AG09319 (cell line): ENCODE measurements at regions not wholly inside any gene's neighbourhood (a gene's known extent, or its start where the extent isn't known, plus 50 kb on each side); places are given as distances from the start of the nearest gene placed in this dataset.

Source experiments
- DNase-seq: peaks from one replicate; pipeline ENCODE4 v3.0.0-alpha.2; 2010; ENCODE audit warnings: low read depth; ENCODE audit errors: extremely low read depth
- TF ChIP-seq, protein P1 (sequence below): IDR thresholded peaks from 2 replicates; pipeline ENCODE4 v1.5.1; 2011; ENCODE audit warnings: low read depth, mild to moderate bottlenecking, inconsistent platforms, low read length, moderate library complexity

DNA sequence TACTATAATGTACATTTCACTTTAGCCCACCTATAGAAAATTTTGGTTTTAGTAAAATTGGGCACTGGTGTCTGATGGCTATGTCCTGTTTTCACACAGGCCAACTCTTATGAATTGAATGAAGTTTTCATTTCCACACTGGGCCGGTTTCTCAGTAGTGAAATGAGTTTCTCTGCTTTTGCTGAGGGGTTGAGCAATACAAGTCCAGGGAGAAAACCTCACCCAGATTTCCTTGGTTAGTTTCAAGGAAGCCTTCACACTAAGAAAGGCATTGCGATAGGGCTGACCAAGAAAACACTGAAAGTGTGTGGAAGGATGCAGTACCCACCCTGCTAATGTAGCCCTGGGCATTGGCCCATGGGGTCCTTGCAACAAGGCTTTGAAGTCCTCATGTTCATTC lies 331.5 kb upstream of the CFAP20DC start:
- no peak for DNase-seq

DNA sequence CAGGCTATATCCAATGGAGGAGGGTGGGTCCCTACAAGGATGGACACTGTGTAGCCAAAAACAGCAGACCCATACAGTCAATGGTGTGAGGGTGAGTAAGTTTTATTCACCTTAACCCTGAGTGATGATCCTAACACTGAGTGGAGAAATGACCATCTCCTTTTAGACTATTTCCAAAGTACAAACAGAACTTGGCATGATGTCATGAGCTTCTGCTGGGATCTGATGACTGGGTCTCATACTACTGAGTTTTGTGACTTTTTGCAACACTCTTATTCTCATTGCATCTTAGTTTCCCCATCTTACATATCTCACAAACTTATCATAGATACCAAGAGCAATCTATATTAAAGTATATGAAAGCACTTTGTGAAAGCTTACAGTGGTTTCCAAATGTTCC lies 330.3 kb upstream of the CFAP20DC start:
- no peak for DNase-seq
- TF ChIP-seq, protein P1, sequence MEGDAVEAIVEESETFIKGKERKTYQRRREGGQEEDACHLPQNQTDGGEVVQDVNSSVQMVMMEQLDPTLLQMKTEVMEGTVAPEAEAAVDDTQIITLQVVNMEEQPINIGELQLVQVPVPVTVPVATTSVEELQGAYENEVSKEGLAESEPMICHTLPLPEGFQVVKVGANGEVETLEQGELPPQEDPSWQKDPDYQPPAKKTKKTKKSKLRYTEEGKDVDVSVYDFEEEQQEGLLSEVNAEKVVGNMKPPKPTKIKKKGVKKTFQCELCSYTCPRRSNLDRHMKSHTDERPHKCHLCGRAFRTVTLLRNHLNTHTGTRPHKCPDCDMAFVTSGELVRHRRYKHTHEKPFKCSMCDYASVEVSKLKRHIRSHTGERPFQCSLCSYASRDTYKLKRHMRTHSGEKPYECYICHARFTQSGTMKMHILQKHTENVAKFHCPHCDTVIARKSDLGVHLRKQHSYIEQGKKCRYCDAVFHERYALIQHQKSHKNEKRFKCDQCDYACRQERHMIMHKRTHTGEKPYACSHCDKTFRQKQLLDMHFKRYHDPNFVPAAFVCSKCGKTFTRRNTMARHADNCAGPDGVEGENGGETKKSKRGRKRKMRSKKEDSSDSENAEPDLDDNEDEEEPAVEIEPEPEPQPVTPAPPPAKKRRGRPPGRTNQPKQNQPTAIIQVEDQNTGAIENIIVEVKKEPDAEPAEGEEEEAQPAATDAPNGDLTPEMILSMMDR, result no peak

More for the DNA sequence above, 331.5 kb upstream of the CFAP20DC start:
- TF ChIP-seq, protein P1, result no peak

DNA sequence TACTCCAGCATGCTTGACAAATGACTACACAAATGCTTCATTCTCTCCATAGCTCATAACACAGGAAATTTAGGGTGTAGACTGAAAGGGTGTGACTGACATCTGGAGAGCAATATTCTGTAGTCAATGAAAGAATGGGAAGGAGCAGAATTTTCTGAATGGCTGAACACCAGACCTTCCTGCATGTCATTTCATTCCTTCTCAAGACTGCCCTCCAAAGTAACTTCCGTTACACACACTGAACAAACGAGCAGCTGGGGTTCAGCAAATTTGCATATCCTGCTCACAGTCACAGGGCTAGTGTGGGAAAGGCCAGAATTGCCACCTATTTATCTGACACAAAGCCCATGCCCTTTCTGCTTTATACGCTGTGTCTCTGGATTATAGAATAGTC lies 325.0 kb upstream of the CFAP20DC start:
- no peak for DNase-seq
- TF ChIP-seq, protein P1, result no peak

- TF ChIP-seq, protein P1, result no peak
- no peak for DNase-seq
Measured at GRCh38 chr3:59374091-59374817, 324.4 kb upstream of the CFAP20DC start.

- TF ChIP-seq, protein P1, result no peak
Measured at GRCh38 chr3:59372346-59372745, 322.5 kb upstream of the CFAP20DC start.

GRCh38 chr3:59368900-59369675 lies 319.3 kb upstream of the CFAP20DC start:
- no peak for DNase-seq
- TF ChIP-seq, protein P1, result no peak

More at GRCh38 chr3:59372346-59372745, 322.5 kb upstream of the CFAP20DC start:
- no peak for DNase-seq

DNA sequence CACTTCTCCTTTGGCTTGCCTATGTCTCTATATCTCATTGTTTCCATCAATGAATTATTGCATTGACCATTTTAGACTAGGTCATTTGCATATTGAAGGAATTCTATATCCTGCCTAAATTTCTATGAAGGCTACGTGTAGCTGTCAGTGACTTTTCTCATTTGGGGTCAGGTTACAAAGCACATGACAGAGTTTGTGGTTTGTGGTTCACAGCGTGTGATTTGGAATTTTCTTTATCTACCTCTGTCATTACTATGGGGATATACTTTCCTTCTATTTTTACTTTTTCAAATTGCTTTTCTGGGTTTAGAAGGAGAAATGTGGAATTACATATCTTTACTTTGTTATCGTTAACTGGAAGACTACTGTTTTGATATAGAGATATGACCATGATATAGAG lies 317.3 kb upstream of the CFAP20DC start:
- TF ChIP-seq, protein P1, result no peak
- DNase-seq, result no peak
